OCI-LY3 (cell line): ENCODE measurements at regions not wholly inside any gene's neighbourhood (a gene's known extent, or its start where the extent isn't known, plus 50 kb on each side); places are given as distances from the start of the nearest gene placed in this dataset.

Source experiments
- H2AFZ ChIP-seq: fragments of 200-600, 300-600 bp; shearing (Covaris generic); 2 replicates; pipeline ENCODE4 v1.6.0; 2014; ENCODE audit warnings: antibody characterized with exemption, low read depth, low read length
- H3K27ac ChIP-seq: fragments of 200-600, 300-600 bp; sonication (generic); 2 replicates; pipeline ENCODE4 v1.5.1; 2014; ENCODE audit warnings: mild to moderate bottlenecking, low read length, moderate library complexity, mixed read lengths
- H3K27me3 ChIP-seq: fragments of 200-600, 300-600 bp; sonication (generic); 2 replicates; pipeline ENCODE4 v1.6.1; 2014; ENCODE audit warnings: low read depth, low read length, mixed read lengths
- H3K36me3 ChIP-seq: fragments of 200-600, 300-600 bp; sonication (generic); replicated peaks from 2 replicates; pipeline ENCODE3; 2014; ENCODE audit warnings: low read depth, low read length, mixed read lengths
- H3K4me1 ChIP-seq: fragments of 300-600, 200-600 bp; sonication (generic); 2 replicates; pipeline ENCODE4 v1.6.1; 2014; ENCODE audit warnings: low read length, mixed read lengths
- H3K4me2 ChIP-seq: fragments of 200-600, 300-600 bp; sonication (generic); 2 replicates; pipeline ENCODE4 v1.6.1; 2014; ENCODE audit warnings: low read length, mixed read lengths
- H3K4me3 ChIP-seq: fragments of 300-600, 200-600 bp; sonication (generic); 2 replicates; pipeline ENCODE4 v1.5.1; 2014; ENCODE audit warnings: antibody characterized with exemption, mild to moderate bottlenecking, low read length, moderate library complexity
- H3K79me2 ChIP-seq: fragments of 300-600, 200-600 bp; shearing (Covaris generic); 2 replicates; pipeline ENCODE4 v1.6.1; 2014; ENCODE audit warnings: mild to moderate bottlenecking, low read length, mixed read lengths
- H3K9ac ChIP-seq: fragments of 300-600, 200-600 bp; shearing (Covaris generic); 2 replicates; pipeline ENCODE4 v1.6.0; 2014; ENCODE audit warnings: mild to moderate bottlenecking, low read length, moderate library complexity
- H3K9me3 ChIP-seq: fragments of 200-600, 300-600 bp; shearing (Covaris generic); 2 replicates; pipeline ENCODE4 v1.6.1; 2014; ENCODE audit warnings: low read length, mixed read lengths; ENCODE audit not compliant: insufficient read depth
- H4K20me1 ChIP-seq: fragments of 200-600, 300-600 bp; sonication (generic); 2 replicates; pipeline ENCODE4 v1.6.1; 2016; ENCODE audit warnings: low read length, mixed read lengths; ENCODE audit not compliant: insufficient read depth
- EZH2phosphoT487 ChIP-seq: fragments of 200-600 bp; shearing (Covaris generic); IDR thresholded peaks from 2 replicates; pipeline ENCODE4 v1.6.1; 2018; ENCODE audit warnings: antibody characterized with exemption, mixed run types, low read depth
- TF ChIP-seq, protein P1 (sequence below): fragments of 200-600, 300-600 bp; sonication (generic); IDR thresholded peaks from 2 replicates; pipeline ENCODE4 v1.5.1; 2014; ENCODE audit warnings: antibody characterized with exemption, low read length, low read depth

DNA sequence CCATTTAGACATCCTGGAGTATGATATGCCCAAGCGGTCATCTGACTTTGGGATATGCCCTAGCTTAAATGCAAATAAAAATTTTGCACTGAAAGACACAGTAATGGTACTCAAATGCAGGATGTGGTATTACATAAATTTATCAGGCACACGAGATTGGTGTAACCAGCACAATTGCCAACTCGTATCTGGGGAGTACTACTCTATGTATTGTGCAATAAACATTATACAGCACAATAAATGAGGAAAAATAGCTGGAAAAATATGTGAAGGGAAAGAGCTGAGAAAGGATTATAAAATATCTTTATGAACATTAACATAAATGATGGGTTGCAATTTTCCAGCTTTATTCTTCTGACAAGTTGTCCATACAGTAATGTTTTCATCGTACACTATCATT is 505.5 kb upstream of the TENM3 start:
- no peaks in the 10 kb centered on the region for H3K79me2 ChIP-seq
- no peaks in the 10 kb centered on the region for H4K20me1 ChIP-seq
- H3K36me3 ChIP-seq = no peaks in the 10 kb centered on the region
- H3K27me3 ChIP-seq = no peaks in the 10 kb centered on the region
- no peak overlapping the region for H3K4me2 ChIP-seq
- no peaks in the 10 kb centered on the region for H3K9me3 ChIP-seq
- H3K4me1 ChIP-seq = no peaks in the 10 kb centered on the region
- no peak overlapping the region for H3K4me3 ChIP-seq
- H3K9ac ChIP-seq = no peak overlapping the region
- TF ChIP-seq, protein P1, sequence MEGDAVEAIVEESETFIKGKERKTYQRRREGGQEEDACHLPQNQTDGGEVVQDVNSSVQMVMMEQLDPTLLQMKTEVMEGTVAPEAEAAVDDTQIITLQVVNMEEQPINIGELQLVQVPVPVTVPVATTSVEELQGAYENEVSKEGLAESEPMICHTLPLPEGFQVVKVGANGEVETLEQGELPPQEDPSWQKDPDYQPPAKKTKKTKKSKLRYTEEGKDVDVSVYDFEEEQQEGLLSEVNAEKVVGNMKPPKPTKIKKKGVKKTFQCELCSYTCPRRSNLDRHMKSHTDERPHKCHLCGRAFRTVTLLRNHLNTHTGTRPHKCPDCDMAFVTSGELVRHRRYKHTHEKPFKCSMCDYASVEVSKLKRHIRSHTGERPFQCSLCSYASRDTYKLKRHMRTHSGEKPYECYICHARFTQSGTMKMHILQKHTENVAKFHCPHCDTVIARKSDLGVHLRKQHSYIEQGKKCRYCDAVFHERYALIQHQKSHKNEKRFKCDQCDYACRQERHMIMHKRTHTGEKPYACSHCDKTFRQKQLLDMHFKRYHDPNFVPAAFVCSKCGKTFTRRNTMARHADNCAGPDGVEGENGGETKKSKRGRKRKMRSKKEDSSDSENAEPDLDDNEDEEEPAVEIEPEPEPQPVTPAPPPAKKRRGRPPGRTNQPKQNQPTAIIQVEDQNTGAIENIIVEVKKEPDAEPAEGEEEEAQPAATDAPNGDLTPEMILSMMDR = no peak
- TF ChIP-seq EZH2phosphoT487 = no peak
- H2AFZ ChIP-seq = no peak overlapping the region
- no peak overlapping the region for H3K27ac ChIP-seq

DNA sequence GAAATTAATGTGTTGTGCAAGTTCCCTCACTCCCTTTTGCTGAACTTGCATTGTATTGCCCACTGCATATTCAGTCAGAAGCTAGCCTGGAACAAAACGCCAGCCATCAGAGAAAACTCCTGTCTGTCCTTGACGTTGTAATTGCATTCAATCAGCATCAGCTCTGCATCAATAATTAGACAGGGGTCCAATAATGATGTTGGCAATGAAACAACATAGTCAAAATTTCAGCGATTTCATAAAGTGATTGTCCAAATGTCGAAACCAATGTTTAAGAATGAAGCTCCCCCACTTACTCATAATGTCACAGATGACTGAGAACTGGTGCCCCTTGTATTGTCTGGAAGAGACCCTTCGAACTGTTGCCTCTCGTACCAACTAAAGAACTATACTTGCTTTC is 504.2 kb upstream of the TENM3 start:
- no peaks in the 10 kb centered on the region for H3K9me3 ChIP-seq
- H3K27ac ChIP-seq = no peak overlapping the region
- no peak overlapping the region for H2AFZ ChIP-seq
- H3K4me2 ChIP-seq = no peak overlapping the region
- TF ChIP-seq EZH2phosphoT487 = no peak
- TF ChIP-seq, protein P1 = no peak
- H4K20me1 ChIP-seq = no peaks in the 10 kb centered on the region
- H3K4me1 ChIP-seq = no peaks in the 10 kb centered on the region
- no peak overlapping the region for H3K4me3 ChIP-seq
- no peaks in the 10 kb centered on the region for H3K79me2 ChIP-seq
- H3K27me3 ChIP-seq = no peaks in the 10 kb centered on the region
- H3K36me3 ChIP-seq = no peaks in the 10 kb centered on the region
- no peak overlapping the region for H3K9ac ChIP-seq

DNA sequence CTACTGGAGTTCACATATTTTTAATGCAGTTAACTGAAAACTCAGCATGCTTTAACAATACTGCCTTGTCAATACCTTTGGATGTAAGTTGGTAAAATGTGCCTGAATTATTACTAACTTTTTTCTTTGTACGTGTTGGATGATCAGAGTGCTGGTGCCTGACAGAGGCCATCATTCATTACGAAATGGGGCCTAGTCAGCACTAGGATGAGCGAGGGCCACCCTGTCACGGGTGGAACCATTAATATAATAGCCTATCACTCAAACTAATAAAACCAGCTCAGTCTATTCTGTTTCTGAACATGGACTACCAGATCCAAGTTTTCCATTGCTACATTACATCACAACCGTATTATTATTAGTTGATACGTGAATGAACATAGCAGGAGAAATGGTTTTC is 501.7 kb upstream of the TENM3 start:
- Histone ChIP-seq H3K4me3 (no peak overlapping the region), H4K20me1 (no peaks in the 10 kb centered on the region), H3K9me3 (no peaks in the 10 kb centered on the region), H3K36me3 (no peaks in the 10 kb centered on the region), H3K4me2 (no peak overlapping the region), H3K27me3 (no peaks in the 10 kb centered on the region), H3K79me2 (no peaks in the 10 kb centered on the region), H3K4me1 (no peaks in the 10 kb centered on the region), H3K27ac (no peak overlapping the region), H3K9ac (no peak overlapping the region), H2AFZ (no peak overlapping the region)
- TF ChIP-seq, protein P1 = no peak
- no peak for TF ChIP-seq EZH2phosphoT487

DNA sequence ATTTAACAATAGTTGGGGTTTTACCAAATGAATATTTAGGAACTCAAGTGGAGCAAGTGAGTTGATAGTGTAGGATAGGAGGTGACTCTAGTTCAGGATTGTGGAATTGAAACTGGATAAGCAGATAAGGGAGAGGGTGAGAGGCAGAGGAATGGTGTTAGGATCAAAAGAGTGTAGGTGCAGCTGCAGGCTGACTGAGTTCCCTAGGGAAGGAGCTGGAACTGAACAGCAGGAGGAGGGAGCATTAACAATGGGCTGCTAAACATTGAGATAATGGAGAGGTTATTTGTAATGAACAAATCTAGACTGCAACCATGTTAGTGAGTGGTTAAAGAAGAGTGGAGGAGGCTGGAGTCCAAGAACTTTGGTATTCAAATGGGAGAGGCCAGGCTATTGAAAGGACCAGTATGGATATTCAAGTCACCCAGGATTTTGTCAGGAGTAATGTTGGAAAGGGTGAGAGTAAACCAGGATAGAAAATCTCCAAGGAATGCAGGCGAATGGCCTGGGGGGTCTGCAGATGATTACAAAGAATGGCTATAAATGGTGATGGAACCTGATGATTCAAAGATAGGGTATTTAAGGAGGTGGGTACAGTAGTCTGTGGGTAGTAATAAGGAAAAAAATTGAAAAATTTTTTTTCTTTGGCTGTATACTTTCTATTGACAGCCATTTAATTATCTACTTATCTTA is 497.1 kb upstream of the TENM3 start:
- no peak overlapping the region for H3K4me3 ChIP-seq
- H2AFZ ChIP-seq = no peak overlapping the region
- TF ChIP-seq, protein P1 = no peak
- TF ChIP-seq EZH2phosphoT487 = no peak
- no peaks in the 10 kb centered on the region for H3K9me3 ChIP-seq
- peaks cover 12% of the 10 kb centered on the region for H3K27me3 ChIP-seq
- H3K79me2 ChIP-seq = no peaks in the 10 kb centered on the region
- H3K4me1 ChIP-seq = no peaks in the 10 kb centered on the region
- no peak overlapping the region for H3K27ac ChIP-seq
- H3K9ac ChIP-seq = no peak overlapping the region
- no peak overlapping the region for H3K4me2 ChIP-seq
- H3K36me3 ChIP-seq = no peaks in the 10 kb centered on the region
- H4K20me1 ChIP-seq = no peaks in the 10 kb centered on the region
